CD4-positive, alpha-beta T cell treated with Interleukin-6 at 100 ng/mL for 8 hours (primary cell): ENCODE measurements at regions not wholly inside any gene's neighbourhood (a gene's known extent, or its start where the extent isn't known, plus 50 kb on each side); places are given as distances from the start of the nearest gene placed in this dataset.

Experiments used
- DNase-seq: peaks from one replicate; pipeline ENCODE4 v3.0.0-alpha.2; 2020; ENCODE audit warnings: mixed read lengths, low spot score

- no peak for DNase-seq
These were observed 211.5 kb upstream of the PWP1 start for GRCh38 chr12:107474099-107474498.

- DNase-seq = no peak
These were observed 210.7 kb upstream of the PWP1 start for GRCh38 chr12:107474639-107475539.

GRCh38 chr12:107475900-107476299 is 209.7 kb upstream of the PWP1 start:
- DNase-seq = no peak

- DNase-seq = no peak
These were observed 208.6 kb upstream of the PWP1 start for GRCh38 chr12:107477018-107477417.

GRCh38 chr12:107477947-107478610 is 207.5 kb upstream of the PWP1 start:
- DNase-seq = no peak

GRCh38 chr12:107478881-107479280 is 206.7 kb upstream of the PWP1 start:
- no peak for DNase-seq

GRCh38 chr12:107480836-107481608 is 204.6 kb upstream of the PWP1 start:
- DNase-seq = no peak

GRCh38 chr12:107484230-107484629 is 201.4 kb upstream of the PWP1 start:
- DNase-seq = no peak

- no peak for DNase-seq
These were observed 200.7 kb upstream of the PWP1 start for GRCh38 chr12:107484941-107485340.

GRCh38 chr12:107485731-107486130 is 199.9 kb upstream of the PWP1 start:
- no peak for DNase-seq

- DNase-seq = no peak
These were observed 199.3 kb upstream of the PWP1 start for GRCh38 chr12:107486140-107486892.

GRCh38 chr12:107487011-107487680 is 198.5 kb upstream of the PWP1 start:
- DNase-seq = no peak

GRCh38 chr12:107488666-107489065 is 196.9 kb upstream of the PWP1 start:
- no peak for DNase-seq

- no peak for DNase-seq
These were observed 195.6 kb upstream of the PWP1 start for GRCh38 chr12:107490010-107490409.

GRCh38 chr12:107491856-107492255 is 193.7 kb upstream of the PWP1 start:
- no peak for DNase-seq

GRCh38 chr12:107492393-107493134 is 193.0 kb upstream of the PWP1 start:
- DNase-seq = no peak

- no peak for DNase-seq
These were observed 192.5 kb upstream of the PWP1 start for GRCh38 chr12:107493135-107493494.

- no peak for DNase-seq
These were observed 191.9 kb upstream of the PWP1 start for GRCh38 chr12:107493666-107494065.

GRCh38 chr12:107494331-107494730 is 191.3 kb upstream of the PWP1 start:
- DNase-seq = no peak

GRCh38 chr12:107495604-107496003 is 190.0 kb upstream of the PWP1 start:
- no peak for DNase-seq

GRCh38 chr12:107497231-107497630 is 188.4 kb upstream of the PWP1 start:
- DNase-seq = no peak
